ENCODE measurements at regions not wholly inside any gene's neighbourhood (a gene's known extent, or its start where the extent isn't known, plus 50 kb on each side); places are given as distances from the start of the nearest gene placed in this dataset.
A peak's percentile ranks its signal among the peaks of the same experiment; 100 is the strongest.

DNA sequence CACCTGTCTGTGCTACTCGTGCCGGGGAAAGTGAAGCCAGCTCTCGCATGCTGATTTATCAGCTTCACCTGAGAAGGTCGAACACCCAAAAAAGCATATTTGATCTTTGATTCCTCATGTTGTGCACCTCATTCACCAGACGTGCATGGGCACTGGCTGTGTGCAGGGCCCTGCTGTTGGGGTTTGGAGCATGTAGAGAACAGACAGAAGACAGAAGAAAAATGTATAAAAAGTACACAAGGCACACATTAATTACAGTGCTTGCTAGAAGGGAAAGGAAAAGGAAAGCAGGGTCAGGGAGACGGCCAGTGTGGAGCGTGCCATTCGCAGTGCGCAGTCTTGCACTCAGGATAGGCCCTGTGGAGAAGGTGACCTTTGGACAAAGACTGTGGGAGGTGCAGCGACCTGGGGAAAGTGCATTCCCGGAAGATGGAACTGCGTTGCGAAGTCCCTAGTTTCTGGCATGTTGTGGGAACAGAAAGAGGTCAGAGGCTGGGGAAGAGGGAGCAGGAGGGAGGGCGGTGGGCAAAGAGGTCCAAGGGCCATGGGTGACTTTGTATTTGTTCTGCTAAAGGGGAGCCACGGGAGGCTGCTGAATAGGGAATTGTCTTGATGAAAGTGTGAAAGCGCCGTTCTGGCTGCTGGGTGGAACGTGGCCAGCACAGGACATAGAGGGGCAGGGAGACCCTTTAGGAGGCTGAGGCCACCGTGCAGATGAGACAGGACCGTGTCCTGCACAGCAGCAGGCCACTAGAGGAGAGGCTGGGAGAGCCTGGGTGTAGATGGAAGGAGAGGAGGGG, 232.8 kb downstream of the GLRX3 start:
- DNase-seq (ENCODE audit: low read depth) (no peak), FAIRE-seq (no peak)
- Histone ChIP-seq H3K36me3 (ENCODE audit: control insufficient read depth, insufficient read depth, low read length) (no peaks in the 10 kb centered on the region), H3K4me3 (ENCODE audit: low read depth, low read length) (no peak overlapping the region), H3K27me3 (ENCODE audit: control insufficient read depth, insufficient read depth, low read length) (no peaks in the 10 kb centered on the region)
- TF ChIP-seq, protein P1, sequence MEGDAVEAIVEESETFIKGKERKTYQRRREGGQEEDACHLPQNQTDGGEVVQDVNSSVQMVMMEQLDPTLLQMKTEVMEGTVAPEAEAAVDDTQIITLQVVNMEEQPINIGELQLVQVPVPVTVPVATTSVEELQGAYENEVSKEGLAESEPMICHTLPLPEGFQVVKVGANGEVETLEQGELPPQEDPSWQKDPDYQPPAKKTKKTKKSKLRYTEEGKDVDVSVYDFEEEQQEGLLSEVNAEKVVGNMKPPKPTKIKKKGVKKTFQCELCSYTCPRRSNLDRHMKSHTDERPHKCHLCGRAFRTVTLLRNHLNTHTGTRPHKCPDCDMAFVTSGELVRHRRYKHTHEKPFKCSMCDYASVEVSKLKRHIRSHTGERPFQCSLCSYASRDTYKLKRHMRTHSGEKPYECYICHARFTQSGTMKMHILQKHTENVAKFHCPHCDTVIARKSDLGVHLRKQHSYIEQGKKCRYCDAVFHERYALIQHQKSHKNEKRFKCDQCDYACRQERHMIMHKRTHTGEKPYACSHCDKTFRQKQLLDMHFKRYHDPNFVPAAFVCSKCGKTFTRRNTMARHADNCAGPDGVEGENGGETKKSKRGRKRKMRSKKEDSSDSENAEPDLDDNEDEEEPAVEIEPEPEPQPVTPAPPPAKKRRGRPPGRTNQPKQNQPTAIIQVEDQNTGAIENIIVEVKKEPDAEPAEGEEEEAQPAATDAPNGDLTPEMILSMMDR (IDR thresholded peaks at IDR 0.05; ENCODE audit: insufficient read depth, low read length, severe bottlenecking): no peak

DNA sequence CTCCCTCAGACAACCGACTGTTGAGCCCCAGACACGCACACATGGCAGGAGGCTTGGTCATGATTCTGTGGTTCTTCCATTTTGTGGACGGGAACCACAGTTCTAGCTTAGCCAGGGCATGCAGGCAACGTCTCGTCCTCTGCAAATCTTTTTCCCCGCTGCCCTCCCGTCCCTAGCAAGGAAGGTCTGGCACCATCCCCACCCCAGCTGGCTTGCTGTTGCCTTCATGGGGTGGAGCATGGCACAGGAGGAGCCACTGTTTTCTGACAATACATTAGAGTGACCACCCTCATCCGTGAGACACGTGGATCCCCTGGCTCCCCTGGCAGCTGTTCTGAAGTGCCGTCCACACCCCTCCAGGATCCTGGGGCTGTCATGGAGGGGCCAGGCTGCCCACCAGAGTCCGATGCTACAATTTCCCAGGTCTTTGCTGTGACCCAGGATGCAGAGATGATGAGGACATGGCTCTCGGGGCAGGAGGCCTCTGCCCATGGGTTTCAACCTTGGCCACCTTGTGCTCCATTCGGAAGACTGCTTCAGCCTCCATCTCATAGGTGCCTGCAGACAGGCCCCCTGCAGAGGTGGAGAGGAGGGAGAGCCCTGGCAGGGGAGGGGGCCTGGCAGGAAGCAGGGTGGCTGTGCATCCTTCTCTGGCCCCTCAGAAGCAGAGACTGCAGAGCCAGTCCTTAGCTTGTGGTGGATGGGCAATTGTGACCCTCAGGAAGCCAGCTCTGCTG, 233.6 kb downstream of the GLRX3 start:
- FAIRE-seq: no peak
- no peak overlapping the region for H3K4me3 ChIP-seq (ENCODE audit: low read depth, low read length)
- DNase-seq (ENCODE audit: low read depth): no peak

DNA sequence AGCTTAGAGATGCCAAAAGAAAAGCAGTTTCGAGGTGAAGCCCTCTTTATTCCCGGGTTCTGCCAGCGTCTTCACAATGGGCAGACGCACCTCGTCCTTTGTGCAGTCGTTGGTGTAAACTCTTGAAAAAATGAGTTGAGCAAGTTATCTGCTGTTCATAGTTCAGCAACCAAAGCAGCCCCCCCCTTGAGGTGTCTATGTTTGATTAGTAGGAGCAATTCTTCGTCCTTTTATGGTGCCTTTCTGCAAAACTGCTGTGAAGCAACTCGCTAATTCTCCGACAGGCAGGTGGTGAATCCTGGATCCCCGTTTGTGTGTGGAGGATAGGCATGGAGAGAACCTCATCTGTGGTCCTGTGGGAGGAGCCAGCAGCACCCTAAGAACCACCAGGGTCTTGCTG, 234.5 kb downstream of the GLRX3 start:
- Histone ChIP-seq H3K4me3 (ENCODE audit: low read depth, low read length) (no peak overlapping the region), H3K27me3 (ENCODE audit: control insufficient read depth, insufficient read depth, low read length) (no peaks in the 10 kb centered on the region), H3K36me3 (ENCODE audit: control insufficient read depth, insufficient read depth, low read length) (no peaks in the 10 kb centered on the region)
- DNase-seq (ENCODE audit: low read depth): no peak
- TF ChIP-seq, protein P1 (IDR thresholded peaks at IDR 0.05; ENCODE audit: insufficient read depth, low read length, severe bottlenecking): no peak
- no peak for FAIRE-seq

More for the DNA sequence above, 233.6 kb downstream of the GLRX3 start:
- Histone ChIP-seq H3K36me3 (ENCODE audit: control insufficient read depth, insufficient read depth, low read length) (no peaks in the 10 kb centered on the region), H3K27me3 (ENCODE audit: control insufficient read depth, insufficient read depth, low read length) (no peaks in the 10 kb centered on the region)
- TF ChIP-seq, protein P1 (IDR thresholded peaks at IDR 0.05; ENCODE audit: insufficient read depth, low read length, severe bottlenecking): no peak

DNA sequence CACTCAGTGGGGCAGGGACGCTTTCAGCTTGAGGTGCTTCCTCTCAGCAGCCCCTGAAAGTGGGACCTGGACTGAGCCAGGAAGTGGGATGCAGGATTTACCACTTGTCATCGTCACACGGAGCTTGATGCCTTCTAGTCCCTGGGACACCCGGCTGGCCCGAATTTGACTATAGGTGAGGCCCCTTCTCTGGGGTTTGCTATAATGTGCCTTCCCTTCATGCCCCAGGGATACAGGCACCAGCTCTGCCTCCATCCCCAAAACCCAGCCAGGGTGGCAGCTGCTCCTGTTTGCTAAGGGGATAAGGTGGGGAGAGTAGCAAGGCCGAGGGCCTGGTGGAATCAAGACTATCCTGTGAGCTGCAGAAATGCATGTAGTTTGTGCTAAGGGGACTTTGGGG, 235.0 kb downstream of the GLRX3 start:
- no peak overlapping the region for H3K4me3 ChIP-seq (ENCODE audit: low read depth, low read length)
- DNase-seq (ENCODE audit: low read depth) (no peak), FAIRE-seq (no peak)
- H3K27me3 ChIP-seq (ENCODE audit: control insufficient read depth, insufficient read depth, low read length): no peaks in the 10 kb centered on the region
- TF ChIP-seq, protein P1 (IDR thresholded peaks at IDR 0.05; ENCODE audit: insufficient read depth, low read length, severe bottlenecking): no peak
- H3K36me3 ChIP-seq (ENCODE audit: control insufficient read depth, insufficient read depth, low read length): no peaks in the 10 kb centered on the region

DNA sequence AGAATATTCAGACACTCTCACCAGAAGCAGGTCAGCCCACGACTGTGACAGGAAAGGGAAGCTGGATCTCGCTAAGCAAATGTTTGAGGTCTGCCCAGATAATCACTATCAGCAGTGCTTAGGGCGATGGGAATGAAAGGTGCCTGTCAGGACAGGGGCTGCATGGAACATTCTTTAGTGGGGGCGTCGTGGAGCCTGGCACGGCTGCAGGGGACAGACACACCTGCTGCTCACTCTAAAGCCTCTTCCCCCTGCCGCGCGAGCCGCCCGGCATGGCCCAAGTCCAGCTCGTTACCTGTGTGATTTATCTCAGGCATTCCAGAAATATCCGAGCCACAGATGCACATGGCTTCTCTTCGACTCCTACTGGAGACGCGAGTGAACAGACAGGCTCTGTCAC, 235.5 kb downstream of the GLRX3 start:
- peak; percentile 60 for FAIRE-seq
- no peak for DNase-seq (ENCODE audit: low read depth)

More for the DNA sequence above, 235.5 kb downstream of the GLRX3 start:
- TF ChIP-seq, protein P1 (IDR thresholded peaks at IDR 0.05; ENCODE audit: insufficient read depth, low read length, severe bottlenecking): no peak
- Histone ChIP-seq H3K4me3 (ENCODE audit: low read depth, low read length) (no peak overlapping the region), H3K27me3 (ENCODE audit: control insufficient read depth, insufficient read depth, low read length) (no peaks in the 10 kb centered on the region), H3K36me3 (ENCODE audit: control insufficient read depth, insufficient read depth, low read length) (no peaks in the 10 kb centered on the region)

All from bronchial epithelial cell (primary cell).